CD14-positive monocyte (primary cell): ENCODE measurements at regions not wholly inside any gene's neighbourhood (a gene's known extent, or its start where the extent isn't known, plus 50 kb on each side); places are given as distances from the start of the nearest gene placed in this dataset.

ENCODE experiments used
- DNase-seq, 3 donors: peaks; one replicate each; pipeline ENCODE4 v3.0.0-alpha.2; 2011 to 2022
- H2AFZ ChIP-seq: 2 replicates; pipeline ENCODE4 v1.6.0; 2012; ENCODE audit warnings: mild to moderate bottlenecking, low read depth, low read length, inconsistent platforms; ENCODE audit not compliant: insufficient read depth, poor library complexity, severe bottlenecking
- H3K27ac ChIP-seq, 2 donors: 1 replicate in 1 of 2; 2 replicates in 1 of 2; pipeline ENCODE4 v1.5.1; 2012 to 2013; ENCODE audit warnings: low read length in 2 of 2, control low read depth in 1 of 2, inconsistent platforms in 1 of 2, low read depth in 1 of 2, mild to moderate bottlenecking in 1 of 2
- H3K27me3 ChIP-seq, 2 donors: one replicate each; pipeline versions ENCODE4 v1.6.0 to v1.6.1; 2011 to 2013; ENCODE audit warnings: low read length in 2 of 2; ENCODE audit not compliant: control insufficient read depth in 2 of 2, insufficient read depth in 2 of 2
- H3K36me3 ChIP-seq, 2 donors: replicated peaks in 1 of 2; 1 replicate in 1 of 2; 2 replicates in 1 of 2; pipeline versions ENCODE4 v1.5.1 to v1.6.1; 2012 to 2013; ENCODE audit warnings: low read length in 2 of 2, control low read depth in 1 of 2, inconsistent platforms in 1 of 2, mild to moderate bottlenecking in 1 of 2; ENCODE audit not compliant: insufficient read depth in 2 of 2, control insufficient read depth in 1 of 2
- H3K4me1 ChIP-seq, 2 donors: 1 replicate in 1 of 2; 2 replicates in 1 of 2; pipeline versions ENCODE4 v1.5.1 to v1.6.1; 2012 to 2013; ENCODE audit warnings: low read length in 2 of 2, control low read depth in 1 of 2, inconsistent platforms in 1 of 2, mild to moderate bottlenecking in 1 of 2, moderate library complexity in 1 of 2; ENCODE audit not compliant: insufficient read depth in 2 of 2, control insufficient read depth in 1 of 2
- H3K4me2 ChIP-seq: replicated peaks from 2 replicates; pipeline ENCODE3; 2012; ENCODE audit warnings: low read length, moderate library complexity, mild to moderate bottlenecking; ENCODE audit not compliant: poor library complexity, severe bottlenecking; ENCODE audit errors: extremely low read depth
- H3K4me3 ChIP-seq, 3 experiments: fragments of 200-600 bp in 1 of 3; sonication (generic) in 1 of 3; replicated peaks in 1 of 3; 1 replicate in 2 of 3; 2 replicates in 1 of 3; pipeline ENCODE4 v1.5.1; 2011 to 2013; ENCODE audit warnings: low read length in 3 of 3, mild to moderate bottlenecking in 3 of 3, control low read depth in 2 of 3, low read depth in 2 of 3, inconsistent platforms in 1 of 3, moderate library complexity in 1 of 3
- H3K79me2 ChIP-seq: 2 replicates; pipeline ENCODE4 v1.6.0; 2012; ENCODE audit warnings: mild to moderate bottlenecking, control low read depth, inconsistent platforms, low read length, moderate library complexity; ENCODE audit not compliant: insufficient read depth
- H3K9ac ChIP-seq: 2 replicates; pipeline ENCODE4 v1.6.0; 2017; ENCODE audit warnings: low read length, mild to moderate bottlenecking; ENCODE audit not compliant: insufficient read depth, poor library complexity, severe bottlenecking
- H3K9me3 ChIP-seq, 2 donors: replicated peaks in 1 of 2; 1 replicate in 1 of 2; 2 replicates in 1 of 2; pipeline versions ENCODE4 v1.5.1 to v1.6.1; 2012 to 2013; ENCODE audit warnings: low read length in 2 of 2, control low read depth in 1 of 2; ENCODE audit not compliant: control insufficient read depth in 1 of 2, insufficient read depth in 1 of 2
- H4K20me1 ChIP-seq: 2 replicates; pipeline ENCODE4 v1.6.0; 2012; ENCODE audit warnings: mild to moderate bottlenecking, low read length, control low read depth, moderate library complexity; ENCODE audit not compliant: insufficient read depth
- H3K27ac Mint-ChIP-seq, 7 donors: one replicate each; pipeline ENCODE4 v1.8.0; 2020; ENCODE audit warnings: mild to moderate bottlenecking in 7 of 7, mixed read lengths in 7 of 7, moderate library complexity in 6 of 7, inconsistent platforms in 2 of 7
- H3K27me3 Mint-ChIP-seq, 3 donors: one replicate each; pipeline ENCODE4 v1.8.0; 2021 to 2022; ENCODE audit warnings: low read depth in 3 of 3, mild to moderate bottlenecking in 3 of 3, mixed read lengths in 3 of 3, moderate library complexity in 3 of 3, inconsistent platforms in 1 of 3
- H3K36me3 Mint-ChIP-seq, 2 donors: one replicate each; pipeline ENCODE4 v1.8.0; 2020; ENCODE audit warnings: mixed read lengths in 2 of 2, inconsistent platforms in 1 of 2, mild to moderate bottlenecking in 1 of 2
- H3K4me1 Mint-ChIP-seq: one replicate; pipeline ENCODE4 v1.8.0; 2020; ENCODE audit warnings: mild to moderate bottlenecking, mixed read lengths
- H3K4me3 Mint-ChIP-seq, 2 donors: one replicate each; pipeline ENCODE4 v1.8.0; 2020; ENCODE audit warnings: mild to moderate bottlenecking in 2 of 2, mixed read lengths in 2 of 2, moderate library complexity in 1 of 2
- H3K9me3 Mint-ChIP-seq, 7 donors: one replicate each; pipeline ENCODE4 v1.8.0; 2020 to 2022; ENCODE audit warnings: mixed read lengths in 7 of 7, mild to moderate bottlenecking in 6 of 7, moderate library complexity in 6 of 7, inconsistent platforms in 2 of 7
- WGBS: methylation state at CpG from one replicate; pipeline ENCODE4 v1.1.5; 2013; ENCODE audit warnings: missing lambda C conversion rate; ENCODE audit not compliant: insufficient coverage; 5-methylcytosine and 5-hydroxymethylcytosine counted together
- intact Hi-C, 2 donors: fragments of 100-400 bp; cut with micrococcal nuclease; formaldehyde crosslinking; loops; one replicate each; pipeline versions ENCODE4 v1.15.0 to v1.15.1; 2023
- TF ChIP-seq, protein P1 (sequence below): fragments of 200-600 bp; IDR thresholded peaks from one replicate; pipeline ENCODE4 v1.8.0; 2022; ENCODE audit warnings: antibody characterized with exemption, mild to moderate bottlenecking

DNA sequence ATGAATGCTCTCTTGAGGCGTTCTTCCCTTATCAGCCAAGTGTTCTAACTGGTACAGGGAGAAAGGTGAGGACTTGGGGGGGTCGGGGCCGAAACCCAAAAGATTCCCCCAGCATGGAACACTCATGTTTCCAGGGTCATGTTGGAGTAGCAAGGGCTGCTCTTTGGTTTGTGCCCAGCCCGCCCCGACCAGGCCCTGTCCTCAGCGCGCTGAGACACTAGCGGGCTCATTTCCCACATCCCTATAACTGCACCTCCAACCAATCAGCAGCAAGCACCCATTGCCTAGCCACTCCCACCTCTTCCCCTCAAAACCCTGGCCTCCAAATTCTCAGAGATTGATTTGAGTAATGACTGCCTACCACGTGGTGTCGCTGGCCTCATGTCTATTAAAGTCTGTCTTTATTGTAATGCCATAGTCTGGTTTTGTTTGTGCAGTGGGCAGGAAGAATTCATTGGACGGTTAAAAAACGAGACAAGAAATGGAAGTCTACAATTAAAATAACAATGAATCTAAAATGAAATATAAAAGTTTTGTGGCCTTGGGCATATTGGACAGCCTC is 1928.4 kb downstream of the STIM2 start:
- intact Hi-C loops, result no loop called here
- Histone ChIP-seq H3K36me3 (no peaks in the 10 kb centered on the region), H3K9ac (no peak overlapping the region), H3K27me3 (no peaks in the 10 kb centered on the region), H2AFZ (no peak overlapping the region), H3K4me2 (no peak overlapping the region), H3K4me1 (no peaks in the 10 kb centered on the region), H3K4me3 (no peak overlapping the region), H3K79me2 (no peaks in the 10 kb centered on the region), H3K27ac (no peak overlapping the region), H3K9me3 (peaks cover 0 to 3% of the 10 kb centered on the region in 2 donors), H4K20me1 (no peaks in the 10 kb centered on the region)
- Mint-ChIP-seq H3K9me3 (peaks cover 0 to 2% (median 0%) of the 10 kb centered on the region in 7 donors), H3K36me3 (no peaks in the 10 kb centered on the region), H3K4me1 (no peaks in the 10 kb centered on the region), H3K27ac (no peak overlapping the region), H3K27me3 (peaks cover 0 to 1% (median 1%) of the 10 kb centered on the region in 3 donors), H3K4me3 (no peak overlapping the region)
- no peak for DNase-seq
- TF ChIP-seq, protein P1, sequence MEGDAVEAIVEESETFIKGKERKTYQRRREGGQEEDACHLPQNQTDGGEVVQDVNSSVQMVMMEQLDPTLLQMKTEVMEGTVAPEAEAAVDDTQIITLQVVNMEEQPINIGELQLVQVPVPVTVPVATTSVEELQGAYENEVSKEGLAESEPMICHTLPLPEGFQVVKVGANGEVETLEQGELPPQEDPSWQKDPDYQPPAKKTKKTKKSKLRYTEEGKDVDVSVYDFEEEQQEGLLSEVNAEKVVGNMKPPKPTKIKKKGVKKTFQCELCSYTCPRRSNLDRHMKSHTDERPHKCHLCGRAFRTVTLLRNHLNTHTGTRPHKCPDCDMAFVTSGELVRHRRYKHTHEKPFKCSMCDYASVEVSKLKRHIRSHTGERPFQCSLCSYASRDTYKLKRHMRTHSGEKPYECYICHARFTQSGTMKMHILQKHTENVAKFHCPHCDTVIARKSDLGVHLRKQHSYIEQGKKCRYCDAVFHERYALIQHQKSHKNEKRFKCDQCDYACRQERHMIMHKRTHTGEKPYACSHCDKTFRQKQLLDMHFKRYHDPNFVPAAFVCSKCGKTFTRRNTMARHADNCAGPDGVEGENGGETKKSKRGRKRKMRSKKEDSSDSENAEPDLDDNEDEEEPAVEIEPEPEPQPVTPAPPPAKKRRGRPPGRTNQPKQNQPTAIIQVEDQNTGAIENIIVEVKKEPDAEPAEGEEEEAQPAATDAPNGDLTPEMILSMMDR, result no peak
- 80% methylated on average over 7 of the region's 12 CpGs for WGBS

DNA sequence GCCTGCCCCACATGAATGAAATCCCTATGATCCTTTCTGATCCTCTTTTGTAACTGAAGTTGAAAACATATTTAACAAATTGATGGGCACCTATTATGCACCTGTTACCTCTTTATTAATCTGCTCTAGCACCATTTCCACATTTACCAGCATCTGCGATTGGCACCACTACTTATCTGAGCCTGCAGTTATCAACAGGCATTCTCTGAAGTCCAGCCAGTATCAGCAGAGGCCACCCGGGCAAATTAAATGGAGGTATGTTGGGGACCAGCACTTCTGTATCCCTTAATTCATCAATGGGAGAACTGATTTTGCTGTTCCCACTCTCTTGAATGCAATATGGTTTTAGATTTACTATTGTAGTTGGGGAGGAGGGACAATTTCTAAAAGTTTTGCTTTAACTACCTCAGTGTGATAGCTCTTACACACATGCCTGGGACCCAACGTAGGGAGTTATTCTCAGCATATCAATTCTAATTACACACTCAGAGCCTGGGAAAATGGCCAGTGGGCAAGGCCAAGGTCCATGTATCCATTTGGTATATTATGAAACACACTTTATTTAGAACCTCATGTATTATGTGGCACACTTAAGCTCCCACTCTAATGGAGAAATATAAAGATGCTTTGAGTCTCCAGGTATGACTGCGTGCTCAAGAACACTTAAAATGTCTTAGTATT is 1927.1 kb upstream of the PCDH7 start:
- Histone ChIP-seq H3K4me3 (no peak overlapping the region), H3K4me1 (no peaks in the 10 kb centered on the region), H3K79me2 (no peaks in the 10 kb centered on the region), H3K9ac (no peak overlapping the region), H3K36me3 (no peaks in the 10 kb centered on the region), H2AFZ (no peak overlapping the region), H4K20me1 (no peaks in the 10 kb centered on the region), H3K27ac (no peak overlapping the region), H3K4me2 (no peak overlapping the region), H3K9me3 (peaks cover 0 to 3% of the 10 kb centered on the region in 2 donors), H3K27me3 (no peaks in the 10 kb centered on the region)
- no CpG with 5 or more reads among the region's 4 CpGs for WGBS
- H3K27me3 Mint-ChIP-seq, result peaks cover 0 to 1% (median 0%) of the 10 kb centered on the region in 3 donors
- intact Hi-C loops, result no loop called here
- H3K36me3 Mint-ChIP-seq, result no peaks in the 10 kb centered on the region
- H3K4me1 Mint-ChIP-seq, result no peaks in the 10 kb centered on the region
- H3K4me3 Mint-ChIP-seq, result no peak overlapping the region
- H3K27ac Mint-ChIP-seq, result no peak overlapping the region
- DNase-seq, result no peak
- TF ChIP-seq, protein P1, result no peak
- H3K9me3 Mint-ChIP-seq, result peaks cover 0 to 2% (median 0%) of the 10 kb centered on the region in 7 donors
